IMR-90 (cell line): ENCODE measurements at regions not wholly inside any gene's neighbourhood (a gene's known extent, or its start where the extent isn't known, plus 50 kb on each side); places are given as distances from the start of the nearest gene placed in this dataset.
A peak's percentile ranks its signal among the peaks of the same experiment; 100 is the strongest.

Source experiments
- ATAC-seq: fragments of 200-7000 bp; cut with Tn5 transposase; 2 replicates; pipeline ENCODE4 v1.9.1; 2020; ENCODE audit warnings: low read depth, mild to moderate bottlenecking, moderate library complexity
- BruUV-seq: library from RNA; stranded (reverse); fragments of 400-500 nt; replicated peaks from 2 replicates; lab custom pipeline; 2021; lab: Mats Ljungman, UMichigan
- CTCF ChIA-PET: fragments of 300-600 bp; formaldehyde crosslinking; extraction: SDS; loops from one replicate; lab custom pipeline; 2021; ENCODE audit warnings: antibody characterized with exemption; lab: Yijun Ruan, JAX
- POLR2A ChIA-PET: fragments of 300-600 bp; sonication (Branson Sonifier 250); formaldehyde crosslinking; loops from one replicate; lab custom pipeline; 2022; ENCODE audit warnings: antibody characterized with exemption; ENCODE audit not compliant: unreplicated experiment; lab: Charles Lee
- DNase-seq: peaks from one replicate; pipeline ENCODE4 v3.0.0; 2013
- H2AFZ ChIP-seq: replicated peaks from 2 replicates; pipeline ENCODE3; 2013; ENCODE audit warnings: low read length, mild to moderate bottlenecking; ENCODE audit not compliant: poor library complexity
- H2AK5ac ChIP-seq: 2 replicates; pipeline ENCODE4 v1.6.1; 2013; ENCODE audit warnings: low read depth, low read length, inconsistent platforms
- H2AK9ac ChIP-seq: replicated peaks from 2 replicates; pipeline ENCODE3; 2013; ENCODE audit warnings: mild to moderate bottlenecking, low read depth, low read length, moderate library complexity; ENCODE audit not compliant: poor library complexity
- H2BK120ac ChIP-seq: 2 replicates; pipeline ENCODE4 v1.6.1; 2013; ENCODE audit warnings: low read depth, low read length, inconsistent platforms
- H2BK15ac ChIP-seq: 3 replicates; pipeline ENCODE4 v1.6.1; 2013; ENCODE audit warnings: low read depth, low read length, inconsistent platforms
- H2BK20ac ChIP-seq: 2 replicates; pipeline ENCODE4 v1.6.1; 2013; ENCODE audit warnings: low read depth, mild to moderate bottlenecking, inconsistent platforms, low read length, moderate library complexity
- H2BK5ac ChIP-seq: 2 replicates; pipeline ENCODE4 v1.6.1; 2013; ENCODE audit warnings: mild to moderate bottlenecking, low read depth, low read length, inconsistent platforms; ENCODE audit not compliant: poor library complexity, severe bottlenecking
- H3K14ac ChIP-seq: replicated peaks from 2 replicates; pipeline ENCODE4 v1.6.1; 2013; ENCODE audit warnings: low read depth, low read length, inconsistent platforms
- H3K18ac ChIP-seq: 2 replicates; pipeline ENCODE4 v1.6.1; 2013; ENCODE audit warnings: low read depth, low read length, control low read depth
- H3K23ac ChIP-seq: 2 replicates; pipeline ENCODE4 v1.6.1; 2013; ENCODE audit warnings: low read depth, low read length, inconsistent platforms
- H3K27ac ChIP-seq: 2 replicates; pipeline ENCODE4 v1.5.1; 2013; ENCODE audit warnings: mild to moderate bottlenecking, control low read depth, low read length; ENCODE audit not compliant: insufficient read depth
- H3K27me3 ChIP-seq: 2 replicates; pipeline ENCODE4 v1.6.1; 2013; ENCODE audit warnings: low read length; ENCODE audit not compliant: control insufficient read depth, insufficient read depth
- H3K36me3 ChIP-seq: 2 replicates; pipeline ENCODE4 v1.6.1; 2013; ENCODE audit warnings: low read length, mixed read lengths; ENCODE audit not compliant: control insufficient read depth, insufficient read depth
- H3K4ac ChIP-seq: 2 replicates; pipeline ENCODE4 v1.6.1; 2013; ENCODE audit warnings: low read depth, low read length, inconsistent platforms
- H3K4me1 ChIP-seq: 2 replicates; pipeline ENCODE4 v1.6.1; 2013; ENCODE audit warnings: low read length, mixed read lengths; ENCODE audit not compliant: control insufficient read depth, insufficient read depth
- H3K4me2 ChIP-seq: 2 replicates; pipeline ENCODE4 v1.6.1; 2013; ENCODE audit warnings: low read depth, mild to moderate bottlenecking, control low read depth, low read length, moderate library complexity
- H3K4me3 ChIP-seq: 2 replicates; pipeline ENCODE4 v1.5.1; 2013; ENCODE audit warnings: low read depth, mild to moderate bottlenecking, control low read depth, low read length, moderate library complexity; ENCODE audit not compliant: insufficient read depth
- H3K56ac ChIP-seq: 2 replicates; pipeline ENCODE4 v1.6.1; 2013; ENCODE audit warnings: low read length, inconsistent platforms; ENCODE audit not compliant: insufficient read depth; ENCODE audit errors: extremely low read depth
- H3K79me1 ChIP-seq, 2 experiments: 2 replicates each; pipeline ENCODE4 v1.6.1; 2013; ENCODE audit warnings: low read length in 2 of 2, inconsistent platforms in 1 of 2, low read depth in 1 of 2
- H3K9ac ChIP-seq: 2 replicates; pipeline ENCODE4 v1.6.1; 2013; ENCODE audit warnings: low read depth, low read length, control low read depth
- H3K9me1 ChIP-seq: 2 replicates; pipeline ENCODE4 v1.6.1; 2013; ENCODE audit warnings: low read length, inconsistent platforms; ENCODE audit not compliant: insufficient read depth
- H3K9me3 ChIP-seq: 2 replicates; pipeline ENCODE4 v1.6.1; 2013; ENCODE audit warnings: low read length; ENCODE audit not compliant: control insufficient read depth, insufficient read depth
- H4K20me1 ChIP-seq: 2 replicates; pipeline ENCODE4 v1.6.1; 2013; ENCODE audit warnings: low read length, inconsistent platforms; ENCODE audit not compliant: insufficient read depth
- H4K5ac ChIP-seq: 2 replicates; pipeline ENCODE4 v1.6.1; 2013; ENCODE audit warnings: mild to moderate bottlenecking, low read depth, low read length, control low read depth
- H4K8ac ChIP-seq, 2 experiments: 2 replicates each; pipeline ENCODE4 v1.6.1; 2013; ENCODE audit warnings: low read depth in 2 of 2, low read length in 2 of 2, control low read depth in 1 of 2, inconsistent platforms in 1 of 2
- H4K91ac ChIP-seq: 2 replicates; pipeline ENCODE4 v1.6.1; 2013; ENCODE audit warnings: low read depth, low read length, inconsistent platforms; ENCODE audit not compliant: insufficient read depth
- CHD1 ChIP-seq: IDR thresholded peaks from 2 replicates; pipeline ENCODE4 v1.6.1; 2012; ENCODE audit warnings: low read depth, low read length, improper control_type of control experiment
- CTCF ChIP-seq: conservative IDR thresholded peaks from 2 replicates; pipeline ENCODE4 v1.5.1; 2012; ENCODE audit warnings: mild to moderate bottlenecking, low read depth, low read length, improper control_type of control experiment
- ELK1 ChIP-seq: fragments of 150-350 bp; IDR thresholded peaks from 2 replicates; pipeline ENCODE4 v1.6.1; 2016; ENCODE audit warnings: low read depth, mild to moderate bottlenecking, low read length, moderate library complexity, borderline replicate concordance
- RCOR1 ChIP-seq: IDR thresholded peaks from 2 replicates; pipeline ENCODE4 v1.6.1; 2012; ENCODE audit warnings: mild to moderate bottlenecking, low read length, improper control_type of control experiment; ENCODE audit not compliant: insufficient replicate concordance
- WGBS, 2 experiments: methylation state at CpG; one replicate each; pipeline versions ENCODE4 v1.1.5 to v1.1.7; 2013; ENCODE audit warnings: missing lambda C conversion rate in 2 of 2; ENCODE audit not compliant: insufficient read length in 1 of 2; ENCODE audit errors: extremely low coverage in 2 of 2; 5-methylcytosine and 5-hydroxymethylcytosine counted together
- dilution Hi-C: fragments of 300-500 bp; cut with HindIII; formaldehyde crosslinking; loops from one replicate; pipeline ENCODE4 v1.14.3; 2018; ENCODE audit warnings: low sequenced_read_pairs; ENCODE audit not compliant: unreplicated experiment
- in situ Hi-C: fragments of 300-500 bp; cut with MboI; formaldehyde crosslinking; loops from 3 replicates; pipeline ENCODE4 v1.14.3; 2019; ENCODE audit warnings: low sequenced_read_pairs, inconsistent platforms, mixed read lengths
- intact Hi-C: fragments of 100-400 bp; cut with micrococcal nuclease; formaldehyde crosslinking; loops from 2 replicates; pipeline ENCODE4 v1.10.0; 2022

- TF ChIP-seq CHD1: no peak
- TF ChIP-seq RCOR1: no peak
- no peak for TF ChIP-seq ELK1
- no peak for TF ChIP-seq CTCF
- Histone ChIP-seq H2AFZ (peak overlapping the region; percentile 28), H3K4me3 (no peak overlapping the region), H2AK9ac (no peak overlapping the region), H3K9me3 (peaks cover 5% of the 10 kb centered on the region; the same call in 1 of the 2 replicates), H3K56ac (no peak overlapping the region), H3K4ac (no peak overlapping the region), H4K5ac (no peak overlapping the region), H2BK5ac (no peak overlapping the region), H2AK5ac (no peak overlapping the region), H3K4me2 (no peak overlapping the region), H3K4me1 (no peaks in the 10 kb centered on the region), H3K27me3 (peaks cover 2% of the 10 kb centered on the region; the same call in 1 of the 2 replicates), H2BK15ac (no peak overlapping the region), H2BK20ac (no peak overlapping the region), H3K9ac (no peak overlapping the region), H3K9me1 (no peaks in the 10 kb centered on the region), H3K14ac (no peak overlapping the region), H4K8ac (no peak overlapping the region), H3K36me3 (no peaks in the 10 kb centered on the region), H4K20me1 (no peaks in the 10 kb centered on the region), H3K79me1 (no peaks in the 10 kb centered on the region), H3K23ac (no peak overlapping the region), H2BK120ac (no peak overlapping the region), H4K91ac (no peak overlapping the region), H3K18ac (no peak overlapping the region), H3K27ac (no peak overlapping the region)
- intact Hi-C loops (no loop called here), dilution Hi-C loops (no loop called here), in situ Hi-C loops (no loop called here)
- no TSS peak for BruUV-seq
- no peak for ATAC-seq
- no CpG with 5 or more reads among the region's 3 CpGs for WGBS, 2 experiments
- no peak for DNase-seq
- ChIA-PET CTCF (no interaction called here), POLR2A (no interaction called here)
Observed at GRCh38 chr6:149202952-149203351, 114.6 kb upstream of the TAB2 start.
